SK-N-MC (cell line): ENCODE measurements at regions not wholly inside any gene's neighbourhood (a gene's known extent, or its start where the extent isn't known, plus 50 kb on each side); places are given as distances from the start of the nearest gene placed in this dataset.

Source experiments
- EZH2 ChIP-seq: fragments of 200-600 bp; sonication (generic); IDR thresholded peaks from one replicate; pipeline ENCODE4 v1.6.1; 2017; ENCODE audit warnings: antibody characterized with exemption
- FOXP2 ChIP-seq: optimal IDR thresholded peaks from 2 replicates; pipeline ENCODE3; 2011; ENCODE audit warnings: mild to moderate bottlenecking, moderate library complexity; ENCODE audit not compliant: insufficient read depth; ENCODE audit errors: extremely low read length, control extremely low read depth
- POLR2AphosphoS5 ChIP-seq: IDR thresholded peaks from 2 replicates; pipeline ENCODE4 v1.6.1; 2012; ENCODE audit warnings: mild to moderate bottlenecking, low read depth, low read length, borderline replicate concordance

GRCh38 chr15:47124430-47125102, 592.7 kb upstream of the SEMA6D start:
- TF ChIP-seq POLR2AphosphoS5 (no peak), EZH2 (no peak), FOXP2 (no peak)
